Panc1 (cell line): ENCODE measurements at regions not wholly inside any gene's neighbourhood (a gene's known extent, or its start where the extent isn't known, plus 50 kb on each side); places are given as distances from the start of the nearest gene placed in this dataset.

Source experiments
- ATAC-seq: fragments of 200-7000 bp; cut with Tn5 transposase; 2 replicates; pipeline ENCODE4 v1.9.1; 2020; ENCODE audit warnings: mild to moderate bottlenecking, moderate library complexity
- BruUV-seq: library from RNA; stranded (reverse); fragments of 400-500 nt; replicated peaks from 2 replicates; lab custom pipeline; 2021; lab: Mats Ljungman, UMichigan
- CTCF ChIA-PET: fragments of 300-600 bp; sonication (Branson Sonifier 250); formaldehyde crosslinking; loops from one replicate; lab custom pipeline; 2022; ENCODE audit warnings: antibody characterized with exemption; lab: Charles Lee
- POLR2A ChIA-PET: fragments of 300-600 bp; sonication (Branson Sonifier 250); formaldehyde crosslinking; loops from one replicate; lab custom pipeline; 2022; ENCODE audit warnings: antibody characterized with exemption; lab: Charles Lee
- DNase-seq: peaks from one replicate; pipeline ENCODE4 v3.0.0-alpha.2; 2010; ENCODE audit warnings: low read depth, low spot score
- H3K27ac ChIP-seq: 2 replicates; pipeline ENCODE4 v1.5.1; 2011; ENCODE audit warnings: mild to moderate bottlenecking, low read length, inconsistent platforms
- H3K27me3 ChIP-seq: fragments of 200-500 bp; sonication (Bioruptor generic); 2 replicates; pipeline ENCODE4 v1.6.0; 2014; ENCODE audit warnings: low read length, inconsistent platforms; ENCODE audit not compliant: control insufficient read depth, insufficient read depth
- H3K36me3 ChIP-seq: fragments of 200-500 bp; sonication (Bioruptor generic); 2 replicates; pipeline ENCODE4 v1.5.1; 2014; ENCODE audit warnings: inconsistent platforms, mild to moderate bottlenecking, low read length, moderate library complexity; ENCODE audit not compliant: control insufficient read depth, insufficient read depth
- H3K4me1 ChIP-seq: 2 replicates; pipeline ENCODE4 v1.5.1; 2011; ENCODE audit warnings: inconsistent platforms, mild to moderate bottlenecking, low read length, moderate library complexity; ENCODE audit not compliant: control insufficient read depth, insufficient read depth
- H3K4me3 ChIP-seq, 2 experiments: 2 replicates each; pipeline ENCODE4 v1.5.1; 2011 to 2012; ENCODE audit warnings: low read depth in 2 of 2, low read length in 2 of 2, mild to moderate bottlenecking in 2 of 2, inconsistent platforms in 1 of 2, moderate library complexity in 1 of 2
- H3K9me3 ChIP-seq: fragments of 200-500 bp; sonication (Bioruptor generic); 2 replicates; pipeline ENCODE4 v1.5.1; 2014; ENCODE audit warnings: low read depth, mild to moderate bottlenecking, inconsistent platforms, low read length, moderate library complexity; ENCODE audit not compliant: control insufficient read depth, insufficient read depth
- CTCF ChIP-seq: fragments of 450-650 bp; IDR thresholded peaks from 2 replicates; pipeline ENCODE4 v1.5.1; 2017; ENCODE audit warnings: mild to moderate bottlenecking
- POLR2AphosphoS5 ChIP-seq: IDR thresholded peaks from 2 replicates; pipeline ENCODE4 v1.6.1; 2012; ENCODE audit warnings: mild to moderate bottlenecking, low read depth, low read length, moderate library complexity
- REST ChIP-seq, 2 experiments: IDR thresholded peaks; 2 replicates each; pipeline ENCODE4 v1.6.1; 2011 to 2012; ENCODE audit warnings: low read depth in 2 of 2, control low read depth in 1 of 2, low read length in 1 of 2, mild to moderate bottlenecking in 1 of 2, moderate library complexity in 1 of 2; ENCODE audit not compliant: insufficient read depth in 1 of 2
- SIN3A ChIP-seq: IDR thresholded peaks from 2 replicates; pipeline ENCODE4 v1.6.1; 2012; ENCODE audit warnings: low read depth, mild to moderate bottlenecking, low read length, moderate library complexity, borderline replicate concordance; ENCODE audit not compliant: insufficient read depth
- TCF7L2 ChIP-seq: IDR thresholded peaks from 2 replicates; pipeline ENCODE4 v1.6.1; 2011; ENCODE audit warnings: mild to moderate bottlenecking, low read depth, low read length, inconsistent platforms
- in situ Hi-C: cut with HindIII; loops from 2 replicates; pipeline ENCODE4 v1.10.0; 2016; ENCODE audit warnings: low sequenced_read_pairs, low pct_unique_long_range_greater_than_20kb
- intact Hi-C: fragments of 100-400 bp; cut with micrococcal nuclease; formaldehyde crosslinking; loops from one replicate; pipeline ENCODE4 v1.10.0; 2022; ENCODE audit not compliant: unreplicated experiment

DNA sequence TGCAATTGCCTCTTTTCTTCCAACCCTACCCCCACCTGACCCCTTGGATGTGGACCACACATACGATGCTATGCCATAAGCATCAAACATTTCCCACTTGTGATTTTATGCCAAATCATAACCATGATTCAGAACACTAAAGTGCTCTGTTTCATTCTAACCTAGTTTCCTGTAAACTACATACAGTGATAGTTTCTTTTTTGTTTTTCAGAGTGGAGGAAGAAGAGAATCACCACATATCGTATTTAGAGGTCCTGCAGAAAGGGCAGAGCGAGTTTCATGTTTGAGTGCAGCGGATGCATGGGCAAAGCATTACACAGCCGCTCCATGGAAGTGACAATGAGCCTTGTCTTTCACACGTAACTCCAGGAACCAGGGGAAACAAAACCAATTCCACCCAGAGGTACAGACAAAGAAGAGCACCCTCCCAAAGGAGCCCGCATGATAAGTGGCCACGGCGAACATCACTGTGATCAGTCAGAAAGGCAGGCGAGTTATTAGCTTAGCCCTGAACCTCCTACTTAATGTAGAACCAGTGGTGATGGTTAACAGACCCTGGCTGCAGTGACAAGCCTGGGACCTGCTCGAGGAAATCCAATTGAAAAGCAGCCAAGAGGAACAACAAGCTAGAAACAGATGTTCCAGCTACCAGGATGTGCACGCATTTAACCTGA is 64.0 kb upstream of the ZNF281 start:
- peak overlapping the region; percentile 68 for H3K27ac ChIP-seq
- H3K9me3 ChIP-seq, result no peaks in the 10 kb centered on the region
- TF ChIP-seq CTCF (no peak), REST (IDR thresholded peaks at IDR 0.05; ENCODE audit: insufficient read depth in 1 of 2, low read depth in 2 of 2, low read length in 1 of 2) (no peak), SIN3A (no peak), TCF7L2 (no peak), POLR2AphosphoS5 (no peak)
- CTCF ChIA-PET, result no interaction called here
- no peaks in the 10 kb centered on the region for H3K27me3 ChIP-seq
- BruUV-seq, result no TSS peak
- intact Hi-C loops (no loop called here), in situ Hi-C loops (no loop called here)
- no peaks in the 10 kb centered on the region for H3K36me3 ChIP-seq
- H3K4me3 ChIP-seq, result no peak overlapping the region
- POLR2A ChIA-PET, result no interaction called here
- ATAC-seq (no peak), DNase-seq (no peak)
- H3K4me1 ChIP-seq, result peaks cover 35% of the 10 kb centered on the region

GRCh38 chr1:200471739-200472138 is 61.9 kb upstream of the ZNF281 start:
- intact Hi-C loops, result no loop called here
- Histone ChIP-seq H3K4me1 (peaks cover 28% of the 10 kb centered on the region), H3K4me3 (no peak overlapping the region), H3K27me3 (no peaks in the 10 kb centered on the region), H3K27ac (no peak overlapping the region), H3K36me3 (no peaks in the 10 kb centered on the region), H3K9me3 (no peaks in the 10 kb centered on the region)
- no TSS peak for BruUV-seq
- in situ Hi-C loops, result no loop called here
- DNase-seq, result no peak
- TF ChIP-seq REST (IDR thresholded peaks at IDR 0.05; ENCODE audit: insufficient read depth in 1 of 2, low read depth in 2 of 2, low read length in 1 of 2), result no peak
- TF ChIP-seq SIN3A, result no peak
- no peak for TF ChIP-seq POLR2AphosphoS5
- TF ChIP-seq TCF7L2, result no peak
- no peak for TF ChIP-seq CTCF
- POLR2A ChIA-PET, result no interaction called here
- no peak for ATAC-seq
- CTCF ChIA-PET, result no interaction called here
